ENCODE measurements at regions not wholly inside any gene's neighbourhood (a gene's known extent, or its start where the extent isn't known, plus 50 kb on each side); places are given as distances from the start of the nearest gene placed in this dataset.

DNA sequence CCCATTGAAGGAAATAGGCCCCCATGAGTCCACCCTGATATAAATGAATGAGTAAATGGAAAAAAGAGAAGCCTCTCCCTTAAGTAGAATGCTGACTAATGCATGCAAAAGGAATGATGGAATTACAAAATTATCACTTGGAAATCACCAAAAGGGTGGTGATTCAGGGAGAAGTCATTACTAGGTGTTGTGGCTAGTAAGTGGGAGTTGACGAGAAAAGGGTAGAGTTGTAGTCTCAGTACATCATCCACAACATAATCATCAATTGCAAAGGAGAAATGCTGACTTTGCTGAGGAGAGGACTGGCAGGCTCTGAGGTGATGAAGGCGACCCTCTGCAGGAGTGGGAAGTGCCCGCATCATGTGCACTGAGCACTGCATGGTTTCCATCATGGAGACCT, 201.5 kb upstream of the S1PR3 start:
- TF ChIP-seq POLR2A (IDR thresholded peaks at IDR 0.05; ENCODE audit: low read depth, low read length) = no peak
- TF ChIP-seq, protein P1, sequence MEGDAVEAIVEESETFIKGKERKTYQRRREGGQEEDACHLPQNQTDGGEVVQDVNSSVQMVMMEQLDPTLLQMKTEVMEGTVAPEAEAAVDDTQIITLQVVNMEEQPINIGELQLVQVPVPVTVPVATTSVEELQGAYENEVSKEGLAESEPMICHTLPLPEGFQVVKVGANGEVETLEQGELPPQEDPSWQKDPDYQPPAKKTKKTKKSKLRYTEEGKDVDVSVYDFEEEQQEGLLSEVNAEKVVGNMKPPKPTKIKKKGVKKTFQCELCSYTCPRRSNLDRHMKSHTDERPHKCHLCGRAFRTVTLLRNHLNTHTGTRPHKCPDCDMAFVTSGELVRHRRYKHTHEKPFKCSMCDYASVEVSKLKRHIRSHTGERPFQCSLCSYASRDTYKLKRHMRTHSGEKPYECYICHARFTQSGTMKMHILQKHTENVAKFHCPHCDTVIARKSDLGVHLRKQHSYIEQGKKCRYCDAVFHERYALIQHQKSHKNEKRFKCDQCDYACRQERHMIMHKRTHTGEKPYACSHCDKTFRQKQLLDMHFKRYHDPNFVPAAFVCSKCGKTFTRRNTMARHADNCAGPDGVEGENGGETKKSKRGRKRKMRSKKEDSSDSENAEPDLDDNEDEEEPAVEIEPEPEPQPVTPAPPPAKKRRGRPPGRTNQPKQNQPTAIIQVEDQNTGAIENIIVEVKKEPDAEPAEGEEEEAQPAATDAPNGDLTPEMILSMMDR (IDR thresholded peaks at IDR 0.05; ENCODE audit: extremely low read depth in 1 of 2, insufficient read depth in 1 of 2, low read depth in 1 of 2, low read length in 2 of 2) = no peak
- TF ChIP-seq GATA2 (IDR thresholded peaks at IDR 0.05; ENCODE audit: insufficient read depth, insufficient read length, low read depth, low read length) = peak; percentile 8
- TF ChIP-seq POLR2AphosphoS5 (IDR thresholded peaks at IDR 0.05; ENCODE audit: insufficient read depth, low read depth, low read length) = no peak
- TF ChIP-seq, protein P2, sequence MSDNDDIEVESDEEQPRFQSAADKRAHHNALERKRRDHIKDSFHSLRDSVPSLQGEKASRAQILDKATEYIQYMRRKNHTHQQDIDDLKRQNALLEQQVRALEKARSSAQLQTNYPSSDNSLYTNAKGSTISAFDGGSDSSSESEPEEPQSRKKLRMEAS (IDR thresholded peaks at IDR 0.05; ENCODE audit: insufficient read depth, insufficient read length) = no peak
- no peak for TF ChIP-seq EZH2 (IDR thresholded peaks at IDR 0.05; ENCODE audit: borderline replicate concordance, low read depth, low read length, severe bottlenecking)
- TF ChIP-seq JUN (IDR thresholded peaks at IDR 0.05; ENCODE audit: borderline replicate concordance, insufficient read depth, insufficient read length, low read depth) = no peak
- no peak for TF ChIP-seq FOS (IDR thresholded peaks at IDR 0.05; ENCODE audit: borderline replicate concordance, insufficient read depth, low read length)
- TF ChIP-seq MYC (IDR thresholded peaks at IDR 0.05; ENCODE audit: low read depth, low read length) = no peak

Data from endothelial cell of umbilical vein (primary cell).